Sigmoid colon (tissue), 6 donors: ENCODE measurements at regions not wholly inside any gene's neighbourhood (a gene's known extent, or its start where the extent isn't known, plus 50 kb on each side); places are given as distances from the start of the nearest gene placed in this dataset.

Experiments
- DNase-seq: peaks from one replicate; pipeline ENCODE4 v3.0.0-alpha.2; 2019
- H3K27ac ChIP-seq, 4 donors: fragments of 200-600 bp; sonication (generic); one replicate each; pipeline ENCODE4 v1.5.1; 2016 to 2019; ENCODE audit warnings: mild to moderate bottlenecking in 1 of 4
- H3K27me3 ChIP-seq, 3 donors: fragments of 200-600 bp; sonication (generic); one replicate each; pipeline ENCODE4 v1.5.1; 2019; ENCODE audit warnings: mild to moderate bottlenecking in 1 of 3
- H3K36me3 ChIP-seq, 4 donors: fragments of 200-600 bp; sonication (generic); one replicate each; pipeline ENCODE4 v1.5.1; 2016 to 2019
- H3K4me1 ChIP-seq, 4 donors: fragments of 200-600 bp; sonication (generic); one replicate each; pipeline ENCODE4 v1.5.1; 2017 to 2019
- H3K4me3 ChIP-seq, 4 donors: fragments of 200-600 bp; sonication (generic); one replicate each; pipeline ENCODE4 v1.5.1; 2017 to 2019; ENCODE audit warnings: mild to moderate bottlenecking in 2 of 4, moderate library complexity in 1 of 4
- H3K9me3 ChIP-seq, 4 donors: fragments of 200-600 bp in 3 of 4; sonication (generic) in 3 of 4; one replicate each; pipeline versions ENCODE4 v1.5.1 to v1.6.1; 2013 to 2019
- EP300 ChIP-seq, 4 donors: sonication (generic); formaldehyde crosslinking; IDR thresholded peaks; one replicate each; pipeline ENCODE4 v1.6.1; 2017; ENCODE audit warnings: antibody characterized with exemption in 4 of 4
- POLR2A ChIP-seq, 2 donors: fragments of 450-650 bp; IDR thresholded peaks; one replicate each; pipeline ENCODE4 v1.6.1; 2016; ENCODE audit warnings: antibody characterized with exemption in 2 of 2, mild to moderate bottlenecking in 2 of 2, moderate library complexity in 2 of 2
- POLR2AphosphoS5 ChIP-seq, 4 donors: sonication (generic); formaldehyde crosslinking; IDR thresholded peaks; one replicate each; pipeline ENCODE4 v1.6.1; 2017; ENCODE audit warnings: antibody characterized with exemption in 4 of 4
- WGBS, 2 donors: extraction: QIAGEN DNeasy Blood & Tissue Kit; methylation state at CpG; one replicate each; pipeline ENCODE4 v1.1.7; 2013; 5-methylcytosine and 5-hydroxymethylcytosine counted together
- intact Hi-C: fragments of 100-400 bp; cut with DNase I; formaldehyde crosslinking; loops from one replicate; pipeline ENCODE4 v1.15.1; 2023
- TF ChIP-seq, protein P1 (sequence below), 4 experiments: fragments of 450-650 bp in 3 of 4; fragments of 200-600 bp in 1 of 4; IDR thresholded peaks; one replicate each; pipeline ENCODE4 v1.5.1; 2016 to 2019; ENCODE audit warnings: antibody characterized with exemption in 4 of 4, mild to moderate bottlenecking in 3 of 4, moderate library complexity in 2 of 4
- donor health status: healthy with polysubstance abuse.
- donor health status: healthy.

DNA sequence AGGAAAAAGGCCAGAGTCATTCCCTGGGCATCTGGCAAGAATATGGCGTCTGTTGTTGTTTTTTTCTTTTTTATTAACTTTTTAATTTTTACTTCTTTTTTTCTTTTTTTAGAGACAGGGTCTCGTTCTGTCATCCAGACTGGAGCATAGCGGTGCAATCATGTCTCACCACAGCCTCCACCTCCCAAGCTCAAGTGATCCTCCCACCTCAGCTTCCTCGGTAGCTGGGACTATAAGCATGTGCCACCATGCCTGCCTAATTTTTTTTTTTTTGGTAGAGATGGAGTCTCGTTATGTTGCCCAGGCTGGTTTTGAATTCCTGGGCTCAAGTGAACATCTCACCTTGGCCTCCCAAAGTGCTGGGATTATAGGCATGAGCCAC lies 54.0 kb upstream of the PRDM11 start:
- peak overlapping the region in 1 of 4 donors; percentile 3 for H3K27ac ChIP-seq
- H3K9me3 ChIP-seq, result no peaks in the 10 kb centered on the region
- TF ChIP-seq POLR2AphosphoS5 (IDR thresholded peaks at IDR 0.05) (no peak), EP300 (IDR thresholded peaks at IDR 0.05) (no peak), POLR2A (IDR thresholded peaks at IDR 0.05) (no peak)
- TF ChIP-seq, protein P1, sequence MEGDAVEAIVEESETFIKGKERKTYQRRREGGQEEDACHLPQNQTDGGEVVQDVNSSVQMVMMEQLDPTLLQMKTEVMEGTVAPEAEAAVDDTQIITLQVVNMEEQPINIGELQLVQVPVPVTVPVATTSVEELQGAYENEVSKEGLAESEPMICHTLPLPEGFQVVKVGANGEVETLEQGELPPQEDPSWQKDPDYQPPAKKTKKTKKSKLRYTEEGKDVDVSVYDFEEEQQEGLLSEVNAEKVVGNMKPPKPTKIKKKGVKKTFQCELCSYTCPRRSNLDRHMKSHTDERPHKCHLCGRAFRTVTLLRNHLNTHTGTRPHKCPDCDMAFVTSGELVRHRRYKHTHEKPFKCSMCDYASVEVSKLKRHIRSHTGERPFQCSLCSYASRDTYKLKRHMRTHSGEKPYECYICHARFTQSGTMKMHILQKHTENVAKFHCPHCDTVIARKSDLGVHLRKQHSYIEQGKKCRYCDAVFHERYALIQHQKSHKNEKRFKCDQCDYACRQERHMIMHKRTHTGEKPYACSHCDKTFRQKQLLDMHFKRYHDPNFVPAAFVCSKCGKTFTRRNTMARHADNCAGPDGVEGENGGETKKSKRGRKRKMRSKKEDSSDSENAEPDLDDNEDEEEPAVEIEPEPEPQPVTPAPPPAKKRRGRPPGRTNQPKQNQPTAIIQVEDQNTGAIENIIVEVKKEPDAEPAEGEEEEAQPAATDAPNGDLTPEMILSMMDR (IDR thresholded peaks at IDR 0.05), result no peak
- no peak for DNase-seq
- intact Hi-C loops, result no loop called here
- H3K36me3 ChIP-seq, result no peaks in the 10 kb centered on the region
- H3K4me3 ChIP-seq, result no peak overlapping the region
- peaks cover 0 to 33% (median 28%) of the 10 kb centered on the region in 4 donors for H3K4me1 ChIP-seq
- WGBS, 2 donors, result 76 to 90% methylated on average over 5 of the region's 5 CpGs
- no peaks in the 10 kb centered on the region for H3K27me3 ChIP-seq

DNA sequence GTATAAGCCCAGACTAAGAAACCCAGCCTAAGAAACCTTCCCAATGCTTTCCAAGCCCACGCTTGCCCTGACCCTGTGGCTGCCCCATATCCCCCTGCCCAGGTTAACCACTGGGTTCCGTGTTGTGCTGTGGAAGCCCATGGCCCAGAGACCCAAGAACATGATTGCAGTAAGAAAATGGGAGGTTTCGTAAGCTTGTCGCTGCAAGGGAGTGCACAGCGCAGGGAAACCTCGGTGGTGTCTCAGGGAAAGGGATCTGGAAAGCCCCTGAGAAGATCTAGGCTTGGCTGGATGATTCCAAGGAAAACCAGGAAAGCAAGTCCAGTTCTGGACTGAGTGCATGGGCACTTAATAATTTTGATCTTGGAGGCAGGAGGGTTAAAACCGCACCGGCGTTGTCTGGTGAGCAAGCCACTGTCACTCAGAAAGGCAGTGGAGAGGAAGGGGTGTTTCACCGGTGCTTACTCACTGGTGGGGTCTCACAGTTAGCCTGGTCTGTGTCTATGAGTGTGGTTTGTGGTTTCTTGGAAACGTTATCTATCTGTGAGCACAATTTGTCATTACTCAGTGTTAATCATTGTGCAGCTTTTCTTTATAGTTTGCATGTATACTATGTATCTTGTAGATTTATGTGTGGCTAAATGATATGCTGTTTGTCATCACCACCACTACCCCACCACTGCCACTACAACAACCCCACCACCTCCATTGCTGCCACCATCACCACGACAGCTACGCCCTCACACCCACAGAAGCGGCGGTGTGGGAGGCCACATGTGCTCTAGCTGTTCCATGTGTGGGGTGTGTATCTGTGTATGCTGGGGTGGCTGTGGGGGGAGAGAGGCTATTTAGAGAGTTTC lies 53.3 kb upstream of the PRDM11 start:
- no peak for DNase-seq
- TF ChIP-seq POLR2AphosphoS5 (IDR thresholded peaks at IDR 0.05) (no peak), EP300 (IDR thresholded peaks at IDR 0.05) (no peak), POLR2A (IDR thresholded peaks at IDR 0.05) (no peak)
- TF ChIP-seq, protein P1 (IDR thresholded peaks at IDR 0.05), result no peak
- Histone ChIP-seq H3K36me3 (no peaks in the 10 kb centered on the region), H3K4me3 (no peak overlapping the region), H3K9me3 (no peaks in the 10 kb centered on the region), H3K27me3 (no peaks in the 10 kb centered on the region), H3K4me1 (peaks cover 0 to 33% (median 24%) of the 10 kb centered on the region in 4 donors), H3K27ac (no peak overlapping the region)
- intact Hi-C loops, result no loop called here
- 59 to 78% methylated on average over 15 of the region's 15 CpGs for WGBS, 2 donors

DNA sequence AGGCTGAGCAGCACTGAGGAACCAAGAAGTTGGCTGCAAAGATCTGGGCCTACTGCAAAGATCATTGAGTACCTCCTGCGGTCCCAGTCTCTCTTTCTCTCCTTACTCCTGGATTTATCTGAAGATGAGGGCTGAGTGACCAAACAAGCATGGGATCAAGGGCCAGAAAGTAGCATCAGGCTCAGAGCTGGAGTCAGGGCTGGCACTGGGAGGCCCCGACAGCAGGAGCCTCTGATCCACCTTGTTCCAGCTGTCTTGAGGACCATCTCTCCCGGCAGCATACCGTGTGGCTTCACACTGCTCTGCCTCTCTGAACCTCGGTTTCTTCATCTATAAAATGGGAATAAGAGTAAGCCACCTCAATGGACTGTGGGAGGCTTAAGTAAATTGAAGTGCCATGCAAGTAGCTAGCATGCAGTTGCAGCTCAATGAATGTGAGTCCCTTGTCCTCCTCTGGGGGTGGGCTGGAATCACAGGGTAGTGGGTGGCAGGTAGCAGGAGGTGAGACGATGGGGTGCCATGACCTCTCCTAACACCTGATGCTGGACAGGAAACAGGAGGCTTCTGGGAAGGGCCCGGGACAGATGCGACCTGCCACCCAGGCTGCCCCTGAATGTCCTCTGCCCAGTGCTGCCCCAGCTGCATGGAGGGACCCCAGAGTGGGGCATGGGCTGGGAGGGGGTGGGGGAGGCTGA lies 52.5 kb upstream of the PRDM11 start:
- H3K9me3 ChIP-seq, result no peaks in the 10 kb centered on the region
- no peak overlapping the region for H3K4me3 ChIP-seq
- WGBS, 2 donors, result 85% methylated on average over 8 of the region's 8 CpGs
- H3K27me3 ChIP-seq, result no peaks in the 10 kb centered on the region
- intact Hi-C loops, result no loop called here
- H3K27ac ChIP-seq, result no peak overlapping the region
- no peaks in the 10 kb centered on the region for H3K36me3 ChIP-seq
- peaks cover 0 to 26% (median 17%) of the 10 kb centered on the region in 4 donors for H3K4me1 ChIP-seq
- peak; percentile 40 for DNase-seq
- TF ChIP-seq POLR2A (IDR thresholded peaks at IDR 0.05), result no peak
- TF ChIP-seq EP300 (IDR thresholded peaks at IDR 0.05), result no peak

DNA sequence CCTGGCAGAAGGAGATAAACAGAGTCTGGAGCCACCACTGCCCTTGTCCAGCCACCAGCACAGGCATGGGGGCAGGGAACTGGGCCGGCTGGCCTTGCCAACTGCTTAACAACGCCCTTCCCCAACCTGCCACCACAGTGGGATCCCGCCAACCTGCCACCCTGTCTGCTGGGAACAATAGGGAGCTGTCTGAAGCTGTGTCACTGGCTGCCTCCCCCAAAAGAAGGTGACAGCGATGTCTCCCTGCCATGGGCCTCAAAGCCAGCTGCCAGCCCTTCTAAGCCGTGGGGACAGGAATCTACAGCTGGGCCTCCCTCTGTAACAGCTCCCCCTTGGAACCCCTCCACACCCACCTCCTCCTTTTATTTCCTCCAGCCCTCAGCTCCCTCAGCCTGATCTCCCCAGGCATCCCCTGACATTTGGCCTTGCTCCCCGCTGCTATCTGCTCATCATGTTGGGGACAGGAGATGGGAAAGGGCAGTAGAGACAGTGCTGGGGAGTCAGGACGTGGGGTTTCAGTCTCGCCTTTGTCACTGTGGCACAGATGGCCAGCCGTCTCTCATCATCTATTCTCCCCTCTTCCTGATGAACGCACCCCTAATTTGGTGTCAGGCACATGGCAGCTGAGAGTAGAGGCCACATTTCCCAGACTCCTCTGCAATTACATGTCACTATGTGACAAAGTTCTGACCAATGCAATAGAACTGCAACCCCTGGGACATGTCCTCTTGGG lies 51.3 kb upstream of the PRDM11 start:
- H3K27ac ChIP-seq, result no peak overlapping the region
- no peaks in the 10 kb centered on the region for H3K27me3 ChIP-seq
- no peak for DNase-seq
- H3K4me3 ChIP-seq, result no peak overlapping the region
- no peaks in the 10 kb centered on the region for H3K36me3 ChIP-seq
- no peaks in the 10 kb centered on the region for H3K9me3 ChIP-seq
- intact Hi-C loops, result no loop called here
- H3K4me1 ChIP-seq, result peaks cover 0 to 17% (median 7%) of the 10 kb centered on the region in 4 donors
- TF ChIP-seq POLR2AphosphoS5 (IDR thresholded peaks at IDR 0.05), result no peak
- TF ChIP-seq EP300 (IDR thresholded peaks at IDR 0.05), result no peak
- no peak for TF ChIP-seq POLR2A (IDR thresholded peaks at IDR 0.05)
- TF ChIP-seq, protein P1 (IDR thresholded peaks at IDR 0.05), result no peak
- 74 to 76% methylated on average over 10 of the region's 10 CpGs for WGBS, 2 donors

DNA sequence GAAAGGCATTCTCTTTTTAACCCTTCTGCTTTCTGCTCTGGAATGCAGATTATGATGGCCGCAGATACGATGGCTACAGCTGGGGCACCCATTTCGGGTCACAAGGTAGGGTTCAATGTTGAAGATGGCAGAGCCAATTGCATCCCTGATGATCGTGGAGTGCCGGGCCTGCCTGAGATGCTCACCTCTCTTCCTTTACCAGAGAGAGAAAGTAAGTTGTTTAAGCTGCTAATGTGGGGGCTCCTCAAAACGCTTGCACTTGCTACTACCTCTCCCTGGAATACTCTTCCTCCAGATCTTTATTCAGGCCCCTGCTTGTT lies 50.8 kb upstream of the PRDM11 start:
- intact Hi-C loops, result no loop called here
- TF ChIP-seq POLR2A (IDR thresholded peaks at IDR 0.05) (no peak), POLR2AphosphoS5 (IDR thresholded peaks at IDR 0.05) (no peak), EP300 (IDR thresholded peaks at IDR 0.05) (no peak)
- TF ChIP-seq, protein P1 (IDR thresholded peaks at IDR 0.05), result no peak
- Histone ChIP-seq H3K27ac (no peak overlapping the region), H3K4me1 (peaks cover 0 to 17% (median 7%) of the 10 kb centered on the region in 4 donors), H3K4me3 (no peak overlapping the region), H3K27me3 (no peaks in the 10 kb centered on the region), H3K9me3 (no peaks in the 10 kb centered on the region), H3K36me3 (no peaks in the 10 kb centered on the region)
- 87 to 91% methylated on average over 6 of the region's 6 CpGs for WGBS, 2 donors
- no peak for DNase-seq
